Activated B cell treated with CpG ODN at 0.5 μM for 24 hours (primary cell): ENCODE measurements at regions not wholly inside any gene's neighbourhood (a gene's known extent, or its start where the extent isn't known, plus 50 kb on each side); places are given as distances from the start of the nearest gene placed in this dataset.

ENCODE experiments used
- ATAC-seq: fragments of 200-7000 bp; cut with Tn5 transposase; one replicate; pipeline ENCODE4 v1.10.0; 2021; ENCODE audit warnings: low read depth, mild to moderate bottlenecking, moderate library complexity
- CTCF ChIA-PET: fragments of 350-600 bp; sonication (Branson Sonifier 250); formaldehyde crosslinking; loops from one replicate; lab custom pipeline; 2021; ENCODE audit warnings: antibody characterized with exemption; lab: Charles Lee
- POLR2A ChIA-PET: fragments of 350-600 bp; sonication (Branson Sonifier 250); formaldehyde crosslinking; loops from one replicate; lab custom pipeline; 2021; ENCODE audit warnings: antibody characterized with exemption; lab: Charles Lee
- DNase-seq: peaks from one replicate; pipeline ENCODE4 v3.0.0; 2022
- H3K27ac Mint-ChIP-seq: one replicate; pipeline ENCODE4 v1.8.0; 2020; ENCODE audit warnings: mixed read lengths
- H3K27me3 Mint-ChIP-seq: one replicate; pipeline ENCODE4 v1.8.0; 2021; ENCODE audit warnings: mixed read lengths
- H3K36me3 Mint-ChIP-seq: one replicate; pipeline ENCODE4 v1.8.0; 2021; ENCODE audit warnings: low read depth, mixed read lengths
- H3K4me1 Mint-ChIP-seq: one replicate; pipeline ENCODE4 v1.8.0; 2021; ENCODE audit warnings: mixed read lengths
- H3K4me3 Mint-ChIP-seq: one replicate; pipeline ENCODE4 v1.8.0; 2020; ENCODE audit warnings: mild to moderate bottlenecking, mixed read lengths
- H3K9me3 Mint-ChIP-seq: one replicate; pipeline ENCODE4 v1.8.0; 2020; ENCODE audit warnings: mixed read lengths
- intact Hi-C: fragments of 100-400 bp; cut with micrococcal nuclease; formaldehyde crosslinking; loops from one replicate; pipeline ENCODE4 v1.15.1; 2024
- TF ChIP-seq, protein P1 (sequence below): fragments of 200-600 bp; IDR thresholded peaks from one replicate; pipeline ENCODE4 v1.8.0; 2022; ENCODE audit warnings: antibody characterized with exemption, mild to moderate bottlenecking

DNA sequence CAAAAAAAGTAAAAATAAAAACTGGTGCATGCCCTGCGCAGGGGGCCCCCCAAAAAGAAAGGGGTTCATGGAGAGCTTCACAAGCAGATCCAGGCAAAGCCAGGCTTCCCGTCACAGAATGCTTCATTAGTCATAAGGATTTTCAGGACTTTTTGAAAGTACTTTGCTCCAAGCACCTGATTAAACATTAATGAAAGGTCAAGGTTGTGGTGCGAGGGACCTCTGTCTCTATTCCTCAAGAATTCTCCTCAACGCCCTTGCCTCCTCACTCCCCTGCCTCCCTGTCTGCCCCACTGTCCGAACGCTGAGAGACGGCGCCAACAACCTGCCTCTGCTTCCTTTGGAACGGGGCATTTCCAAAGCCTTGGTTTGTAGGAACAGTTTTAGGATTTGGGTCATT is 240.1 kb upstream of the IGF1R start:
- Mint-ChIP-seq H3K9me3 (peaks cover 4% of the 10 kb centered on the region), H3K27me3 (no peaks in the 10 kb centered on the region), H3K36me3 (no peaks in the 10 kb centered on the region), H3K4me1 (no peaks in the 10 kb centered on the region), H3K27ac (no peak overlapping the region), H3K4me3 (no peak overlapping the region)
- ATAC-seq (no peak), DNase-seq (no peak)
- TF ChIP-seq, protein P1, sequence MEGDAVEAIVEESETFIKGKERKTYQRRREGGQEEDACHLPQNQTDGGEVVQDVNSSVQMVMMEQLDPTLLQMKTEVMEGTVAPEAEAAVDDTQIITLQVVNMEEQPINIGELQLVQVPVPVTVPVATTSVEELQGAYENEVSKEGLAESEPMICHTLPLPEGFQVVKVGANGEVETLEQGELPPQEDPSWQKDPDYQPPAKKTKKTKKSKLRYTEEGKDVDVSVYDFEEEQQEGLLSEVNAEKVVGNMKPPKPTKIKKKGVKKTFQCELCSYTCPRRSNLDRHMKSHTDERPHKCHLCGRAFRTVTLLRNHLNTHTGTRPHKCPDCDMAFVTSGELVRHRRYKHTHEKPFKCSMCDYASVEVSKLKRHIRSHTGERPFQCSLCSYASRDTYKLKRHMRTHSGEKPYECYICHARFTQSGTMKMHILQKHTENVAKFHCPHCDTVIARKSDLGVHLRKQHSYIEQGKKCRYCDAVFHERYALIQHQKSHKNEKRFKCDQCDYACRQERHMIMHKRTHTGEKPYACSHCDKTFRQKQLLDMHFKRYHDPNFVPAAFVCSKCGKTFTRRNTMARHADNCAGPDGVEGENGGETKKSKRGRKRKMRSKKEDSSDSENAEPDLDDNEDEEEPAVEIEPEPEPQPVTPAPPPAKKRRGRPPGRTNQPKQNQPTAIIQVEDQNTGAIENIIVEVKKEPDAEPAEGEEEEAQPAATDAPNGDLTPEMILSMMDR = no peak
- ChIA-PET POLR2A (no interaction called here), CTCF (interaction anchor here (1.2 kb wide), 1 partner anchor 14 kb away, joined by 3 read pairs; no protein-coding TSS in a partner anchor)
- intact Hi-C loops = no loop called here

GRCh38 chr15:98410328-98410727 is 238.0 kb upstream of the IGF1R start:
- H3K4me3 Mint-ChIP-seq = no peak overlapping the region
- DNase-seq (no peak), ATAC-seq (no peak)
- no peaks in the 10 kb centered on the region for H3K27me3 Mint-ChIP-seq
- POLR2A ChIA-PET = no interaction called here
- H3K9me3 Mint-ChIP-seq = peaks cover 4% of the 10 kb centered on the region
- H3K36me3 Mint-ChIP-seq = no peaks in the 10 kb centered on the region
- CTCF ChIA-PET = no interaction called here
- H3K27ac Mint-ChIP-seq = no peak overlapping the region
- TF ChIP-seq, protein P1 = no peak
- no peaks in the 10 kb centered on the region for H3K4me1 Mint-ChIP-seq
- intact Hi-C loops = no loop called here

DNA sequence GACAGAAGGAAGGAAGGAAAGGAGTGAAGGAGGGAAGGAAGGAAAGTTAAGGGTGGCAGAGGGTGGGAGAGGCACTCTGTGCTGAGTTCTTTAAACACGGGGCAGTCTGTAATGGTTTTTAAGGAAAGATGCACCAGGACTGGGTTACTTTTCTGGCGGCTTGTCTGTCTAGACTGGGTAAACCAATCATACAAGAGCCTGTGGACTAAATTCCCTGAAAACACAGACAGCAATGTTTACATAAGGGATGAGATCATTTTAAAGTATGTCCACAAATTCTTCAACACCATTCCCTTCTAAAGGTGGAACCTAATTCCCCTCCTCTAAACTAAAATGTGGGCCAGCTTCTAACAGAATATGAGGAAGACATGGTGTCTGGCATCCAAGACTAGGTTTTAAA is 235.5 kb upstream of the IGF1R start:
- no peak overlapping the region for H3K27ac Mint-ChIP-seq
- H3K4me3 Mint-ChIP-seq = no peak overlapping the region
- POLR2A ChIA-PET = no interaction called here
- ATAC-seq (no peak), DNase-seq (no peak)
- peaks cover 4% of the 10 kb centered on the region for H3K9me3 Mint-ChIP-seq
- intact Hi-C loops = no loop called here
- H3K27me3 Mint-ChIP-seq = no peaks in the 10 kb centered on the region
- TF ChIP-seq, protein P1 = no peak
- no peaks in the 10 kb centered on the region for H3K4me1 Mint-ChIP-seq
- CTCF ChIA-PET = no interaction called here
- H3K36me3 Mint-ChIP-seq = no peaks in the 10 kb centered on the region

GRCh38 chr15:98413933-98414546 is 234.3 kb upstream of the IGF1R start:
- no peak for ATAC-seq
- H3K4me3 Mint-ChIP-seq = no peak overlapping the region
- no peaks in the 10 kb centered on the region for H3K4me1 Mint-ChIP-seq

DNA sequence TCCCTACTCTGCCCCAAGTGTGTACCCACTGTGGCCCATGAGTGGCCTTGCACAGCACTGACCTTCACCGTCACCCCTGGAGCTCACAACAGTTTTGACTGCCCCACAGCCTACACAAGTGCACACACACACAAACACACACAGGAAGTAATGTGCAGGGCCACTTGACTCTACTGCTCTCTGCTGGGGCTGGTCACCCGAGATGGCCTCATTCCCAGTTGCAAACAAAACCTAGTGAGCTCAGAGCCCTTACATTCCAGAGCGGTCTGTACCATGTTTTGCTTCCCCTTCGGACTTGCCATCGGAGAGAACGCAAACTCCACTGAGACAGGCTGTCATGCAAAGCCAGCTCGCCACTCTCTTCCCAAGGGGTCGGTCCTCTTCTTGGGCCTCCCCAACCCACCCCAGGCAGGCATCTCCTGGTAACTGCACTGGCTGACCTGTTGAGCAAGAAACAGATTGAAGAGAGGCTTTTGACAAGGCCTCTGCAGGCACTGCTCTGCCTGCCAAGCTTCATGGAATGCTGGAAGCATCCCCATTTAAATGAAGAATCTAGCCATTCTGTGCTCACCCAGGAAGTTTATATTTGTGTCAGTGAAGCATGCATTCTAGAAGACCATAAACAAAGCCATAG is 232.0 kb upstream of the IGF1R start:
- TF ChIP-seq, protein P1 = no peak
- DNase-seq (no peak), ATAC-seq (no peak)
- Mint-ChIP-seq H3K36me3 (no peaks in the 10 kb centered on the region), H3K27me3 (peaks cover 7% of the 10 kb centered on the region), H3K4me3 (no peak overlapping the region), H3K27ac (no peak overlapping the region), H3K4me1 (no peaks in the 10 kb centered on the region), H3K9me3 (no peaks in the 10 kb centered on the region)
- intact Hi-C loops = no loop called here
- ChIA-PET CTCF (interaction anchor here (0.6 kb wide), 1 partner anchor 721 kb away, joined by 4 read pairs; no protein-coding TSS in a partner anchor), POLR2A (no interaction called here)

More at GRCh38 chr15:98413933-98414546, 234.3 kb upstream of the IGF1R start:
- no peak overlapping the region for H3K27ac Mint-ChIP-seq
- TF ChIP-seq, protein P1 = no peak
- no peak for DNase-seq
- H3K27me3 Mint-ChIP-seq = peaks cover 3% of the 10 kb centered on the region
- peaks cover 4% of the 10 kb centered on the region for H3K9me3 Mint-ChIP-seq
- no peaks in the 10 kb centered on the region for H3K36me3 Mint-ChIP-seq
- POLR2A ChIA-PET = no interaction called here
- CTCF ChIA-PET = no interaction called here
- intact Hi-C loops = no loop called here
